GM19395 (cell line): ENCODE measurements at regions not wholly inside any gene's neighbourhood (a gene's known extent, or its start where the extent isn't known, plus 50 kb on each side); places are given as distances from the start of the nearest gene placed in this dataset.
"Not testable (repeated sequence)": the region's sequence is repeated elsewhere in the genome, so short reads cannot be mapped to it uniquely, and the experiment has no call there.

ENCODE experiments used
- ATAC-seq: cut with Tn5 transposase; IDR thresholded peaks from one replicate; pipeline ENCODE4 v1.9.1; 2021; ENCODE audit warnings: mild to moderate bottlenecking, moderate library complexity; ENCODE audit not compliant: unreplicated experiment

DNA sequence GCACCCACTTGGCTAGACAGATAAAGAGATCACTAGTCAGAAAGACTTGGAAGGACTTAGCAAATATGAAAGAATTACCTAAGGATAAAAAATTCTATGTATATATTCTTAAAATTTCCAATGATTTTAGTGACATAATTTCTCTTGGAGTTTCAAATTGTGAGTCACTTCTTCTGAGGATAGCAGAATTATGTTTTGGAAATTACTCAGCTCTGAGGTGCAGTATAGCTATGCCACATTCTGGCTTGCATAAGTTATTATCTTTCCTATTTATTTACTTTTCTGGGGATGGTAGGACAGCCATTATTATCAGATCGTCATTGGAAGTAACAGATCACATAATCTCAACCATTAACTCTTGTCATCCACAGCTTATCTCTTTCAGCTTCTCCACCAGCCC, 853.5 kb downstream of the TRIML1 start:
- no peak for ATAC-seq

DNA sequence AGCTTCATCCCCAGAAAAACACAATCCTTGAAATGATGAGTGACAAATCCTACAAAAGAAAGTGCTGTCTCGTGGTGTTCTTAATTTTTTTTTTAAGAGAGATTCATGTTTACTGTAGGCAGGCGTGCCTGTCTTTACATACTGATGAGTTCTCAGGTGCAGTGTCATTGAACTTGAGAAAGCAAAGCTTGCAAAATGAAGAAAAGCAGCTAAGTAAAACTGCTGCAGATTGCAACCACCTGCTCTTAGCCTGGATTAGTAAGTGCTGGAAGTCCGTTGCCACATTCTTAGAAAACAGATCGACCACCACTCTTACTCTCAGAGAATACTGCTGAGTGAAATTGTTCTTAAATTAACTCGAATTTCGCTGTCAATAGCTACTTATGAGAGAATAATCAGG, 854.6 kb downstream of the TRIML1 start:
- ATAC-seq = no peak

DNA sequence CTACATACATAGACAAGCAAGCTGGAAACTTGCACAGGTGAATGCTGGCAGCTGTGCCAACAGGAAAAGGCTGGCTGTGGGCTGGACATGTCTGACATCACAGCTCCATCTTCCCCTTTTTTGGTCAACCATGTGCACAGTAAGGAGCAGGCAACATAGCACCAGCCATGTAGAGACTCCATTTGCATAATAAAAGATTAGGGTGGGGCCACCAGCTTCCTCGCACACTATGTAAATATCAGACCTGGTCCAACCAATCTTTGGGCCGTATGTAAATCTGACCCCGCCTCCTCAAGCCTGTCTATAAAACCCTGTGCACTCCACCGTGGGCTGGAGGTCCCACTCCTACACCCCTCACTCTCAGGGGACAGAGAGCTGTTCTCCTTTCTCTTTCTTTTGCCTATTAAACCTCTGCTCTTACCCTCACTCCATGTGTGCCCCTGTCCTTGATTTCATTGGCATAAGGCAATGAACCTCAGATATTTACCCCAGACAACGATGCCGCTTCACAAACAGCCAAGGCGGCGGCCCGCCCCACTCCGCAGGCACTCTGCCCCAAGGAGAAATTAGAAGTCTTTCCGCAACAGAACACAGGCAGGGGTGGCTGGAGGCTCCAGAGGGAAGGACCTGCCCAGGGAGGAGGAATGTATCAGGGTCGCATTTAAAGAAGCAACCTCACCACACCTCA, 862.2 kb downstream of the TRIML1 start:
- no peak for ATAC-seq

DNA sequence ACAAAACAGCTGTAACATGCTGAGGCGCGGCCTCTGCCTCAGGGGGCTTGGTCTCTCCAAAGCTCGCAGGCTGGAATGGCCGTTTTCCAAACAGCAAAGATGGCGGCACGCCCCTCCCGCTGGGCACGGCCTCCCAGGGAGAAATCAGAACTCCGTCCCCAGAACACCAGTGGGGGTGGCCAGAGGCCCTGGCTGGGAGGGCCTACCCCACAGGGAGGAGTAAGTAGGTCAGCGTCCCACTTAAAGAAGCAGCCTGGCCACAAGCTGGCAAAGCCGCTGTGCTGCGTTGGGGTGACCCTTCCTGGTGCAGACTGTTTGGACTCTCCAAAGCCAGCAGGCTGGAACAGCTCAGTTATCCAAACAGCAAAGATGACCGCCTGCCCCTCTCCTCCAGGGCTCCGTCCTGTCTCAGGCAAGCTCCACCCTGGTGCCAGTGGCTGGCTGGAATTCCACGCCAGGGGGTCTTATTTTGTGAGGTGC, 862.8 kb downstream of the TRIML1 start:
- ATAC-seq = no peak

DNA sequence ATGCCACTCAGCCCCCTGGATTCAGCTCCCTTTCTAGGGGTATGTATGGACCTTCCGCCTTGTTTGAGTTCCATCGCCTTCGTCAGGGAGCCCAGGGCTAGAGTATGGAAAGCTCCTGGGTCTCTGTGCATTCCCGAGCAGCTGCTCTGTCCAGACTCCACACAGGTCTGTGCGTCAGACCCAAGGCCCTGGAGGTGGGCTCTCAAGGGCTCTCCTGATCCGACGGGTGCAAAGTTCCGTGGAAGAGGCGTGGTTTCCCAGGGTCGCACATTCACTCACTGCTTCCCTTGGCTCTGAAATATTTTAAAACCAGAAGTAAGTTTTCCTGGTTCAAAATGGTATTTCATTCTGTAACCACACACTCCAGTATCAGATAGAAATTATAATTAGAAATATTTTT, 863.2 kb downstream of the TRIML1 start:
- ATAC-seq = no peak

DNA sequence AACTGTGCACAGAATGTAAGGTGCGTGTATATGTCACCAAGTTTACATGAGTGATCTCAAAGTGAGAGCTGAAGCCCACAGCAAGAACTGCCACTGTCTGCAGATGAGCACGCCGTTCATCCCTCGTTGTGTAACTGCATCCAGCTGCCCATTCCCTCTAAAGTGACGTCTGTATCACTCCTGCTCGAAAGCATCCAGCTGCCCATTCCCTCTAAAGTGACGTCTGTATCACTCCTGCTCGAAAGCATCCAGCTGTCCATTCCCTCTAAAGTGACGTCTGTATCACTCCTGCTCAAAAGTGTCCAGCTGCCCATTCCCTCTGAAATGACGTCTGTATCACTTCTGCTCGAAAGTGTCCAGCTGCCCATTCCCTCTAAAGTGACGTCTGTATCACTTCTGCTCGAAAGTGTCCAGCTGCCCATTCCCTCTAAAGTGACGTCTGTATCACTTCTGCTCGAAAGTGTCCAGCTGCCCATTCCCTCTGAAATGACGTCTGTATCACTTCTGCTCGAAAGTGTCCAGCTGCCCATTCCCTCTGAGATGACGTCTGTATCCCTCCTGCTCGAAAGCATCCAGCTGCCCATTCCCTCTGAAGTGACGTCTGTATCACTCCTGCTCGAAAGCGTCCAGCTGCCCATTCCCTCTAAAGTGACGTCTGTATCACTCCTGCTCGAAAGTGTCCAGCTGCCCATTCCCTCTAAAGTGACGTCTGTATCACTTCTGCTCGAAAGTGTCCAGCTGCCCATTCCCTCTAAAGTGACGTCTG, 871.4 kb downstream of the TRIML1 start:
- not testable (repeated sequence) for ATAC-seq

- ATAC-seq = no peak
Observed at GRCh38 chr4:189021831-189022230, 882.6 kb downstream of the TRIML1 start.

GRCh38 chr4:189022440-189023035, 883.3 kb downstream of the TRIML1 start:
- no peak for ATAC-seq

- no peak for ATAC-seq
Observed at GRCh38 chr4:189029976-189030504, 890.8 kb downstream of the TRIML1 start.

DNA sequence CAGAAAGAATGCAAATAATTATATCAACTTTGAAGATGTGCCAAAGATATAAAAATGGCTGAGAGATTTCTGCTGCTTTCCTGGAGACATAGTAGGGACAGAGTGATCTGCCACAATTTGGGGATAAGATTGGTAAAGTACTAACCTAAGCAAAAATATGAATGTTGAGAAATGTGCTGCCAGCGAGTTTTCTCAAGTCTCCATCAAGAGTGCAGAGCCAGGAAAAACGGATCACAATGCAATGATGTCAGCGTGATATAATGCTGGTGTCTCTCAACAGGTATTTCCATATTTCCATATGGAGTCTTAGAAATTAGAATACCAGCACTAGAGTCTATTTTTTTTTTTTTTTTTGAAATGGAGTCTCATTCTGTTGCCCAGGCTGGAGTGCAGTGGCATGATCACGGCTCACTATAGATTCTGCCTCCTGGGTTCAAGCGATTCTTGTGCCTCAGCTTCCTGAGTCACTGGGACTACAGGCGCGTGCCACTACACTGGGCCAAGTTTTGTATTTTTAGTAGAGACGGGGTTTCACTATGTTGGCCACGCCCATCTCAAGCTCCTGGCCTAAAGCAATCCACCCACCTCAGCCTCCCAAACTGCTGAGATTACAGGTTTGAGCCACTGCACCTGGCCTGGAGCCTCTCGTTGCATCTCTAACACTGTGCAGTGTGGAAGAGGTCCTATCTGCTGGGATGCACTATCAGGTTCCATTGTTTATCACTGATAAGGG, 893.5 kb downstream of the TRIML1 start:
- ATAC-seq = no peak

GRCh38 chr4:189033801-189034347, 894.6 kb downstream of the TRIML1 start:
- no peak for ATAC-seq

DNA sequence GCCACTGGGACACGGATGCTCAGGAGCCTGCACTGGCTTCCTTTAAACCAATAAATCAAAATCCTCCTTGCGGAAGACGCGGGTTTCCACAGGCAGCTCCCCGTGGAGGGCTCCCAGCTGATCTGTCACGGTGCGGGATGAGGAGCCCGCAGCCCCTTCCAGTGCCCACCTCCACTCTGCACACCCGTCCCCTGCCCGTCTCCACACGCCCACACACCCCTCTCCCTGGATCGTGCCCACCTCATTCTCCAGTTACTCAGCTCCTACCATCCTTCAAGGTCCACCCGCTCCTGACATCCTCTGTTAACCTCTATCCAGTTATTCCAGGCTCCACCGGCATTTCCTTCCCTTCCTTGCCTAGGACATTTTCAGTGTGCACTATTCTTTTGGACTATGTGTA, 895.9 kb downstream of the TRIML1 start:
- ATAC-seq = no peak

- ATAC-seq = no peak
Observed at GRCh38 chr4:189035654-189036053, 896.4 kb downstream of the TRIML1 start.

DNA sequence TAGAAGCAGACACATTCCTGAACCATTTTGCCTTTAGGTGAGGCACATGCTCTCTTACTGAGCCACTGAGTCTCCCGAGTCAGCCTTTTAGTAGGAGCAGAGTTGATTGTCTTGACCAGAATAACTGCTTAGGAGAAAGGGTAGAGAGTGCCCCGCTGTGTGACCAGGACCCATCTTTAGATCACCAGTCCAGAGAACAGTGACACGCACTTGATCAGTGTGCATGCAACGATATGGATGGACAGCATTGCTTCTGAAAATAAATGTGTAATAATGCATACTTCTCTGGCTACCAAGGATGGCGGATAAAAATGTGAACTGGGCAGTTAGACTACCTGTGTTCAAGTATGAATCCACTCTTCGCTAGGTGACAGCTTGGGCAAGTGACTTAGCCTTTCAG, 897.7 kb downstream of the TRIML1 start:
- no peak for ATAC-seq

- ATAC-seq = no peak
Observed at GRCh38 chr4:189046642-189047041, 894.0 kb upstream of the FRG1 start.

DNA sequence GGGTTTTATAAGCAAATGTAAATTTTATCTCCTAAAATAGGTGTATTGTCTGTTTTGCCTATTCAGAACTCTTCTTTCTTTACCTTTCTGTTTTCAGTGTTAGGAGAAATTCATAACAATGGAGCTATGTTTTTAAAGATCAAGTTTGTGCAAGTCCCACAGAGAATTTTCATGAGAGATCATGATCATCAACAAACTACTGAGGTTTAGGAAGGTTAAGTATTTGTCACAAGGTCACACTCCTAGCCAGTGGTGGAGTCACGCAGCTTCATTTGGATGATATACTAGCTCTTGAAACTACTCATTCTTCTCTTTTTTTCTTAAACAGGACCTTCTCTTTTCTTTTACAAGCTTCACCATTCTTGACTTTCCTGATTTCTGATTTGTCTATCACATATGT, 892.6 kb upstream of the FRG1 start:
- no peak for ATAC-seq

GRCh38 chr4:189049682-189050081, 891.0 kb upstream of the FRG1 start:
- no peak for ATAC-seq

DNA sequence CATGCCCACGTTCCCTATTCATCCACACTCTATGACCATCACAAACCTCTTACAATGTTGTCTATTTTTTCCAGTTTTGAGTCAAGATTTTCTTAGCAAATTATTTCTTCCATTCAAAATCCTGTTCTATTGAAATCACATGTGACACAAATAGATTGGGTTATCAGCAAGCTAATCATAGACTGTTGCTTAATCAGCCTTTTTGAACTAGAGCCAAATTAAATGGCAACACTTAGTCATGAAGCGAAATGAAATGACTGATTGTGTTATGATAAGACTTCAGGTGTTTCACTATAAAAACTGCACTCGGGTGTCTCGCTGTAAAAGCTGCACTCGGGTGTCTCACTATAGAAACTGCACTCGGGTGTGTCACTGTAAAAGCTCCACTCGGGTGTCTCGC, 890.0 kb upstream of the FRG1 start:
- no peak for ATAC-seq

DNA sequence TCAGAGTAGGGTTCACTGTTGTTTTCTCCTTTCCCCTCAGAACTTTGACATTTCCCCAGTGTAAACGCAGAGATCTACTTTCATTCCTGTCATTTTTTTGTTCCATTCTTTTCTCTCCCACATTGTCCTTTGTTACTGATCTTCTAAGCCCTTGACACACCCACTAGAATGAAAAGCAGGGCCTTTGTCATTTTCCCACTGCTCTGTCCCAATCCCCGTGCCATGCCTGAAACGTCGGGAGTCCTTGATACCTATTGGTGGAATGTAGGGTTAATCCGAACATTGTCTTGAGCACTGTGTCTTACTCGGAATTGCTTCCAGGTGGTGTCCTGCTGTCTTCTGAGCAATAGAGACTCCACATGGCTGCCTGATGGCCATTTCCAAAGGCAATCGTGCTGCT, 887.1 kb upstream of the FRG1 start:
- ATAC-seq = no peak

GRCh38 chr4:189060104-189060503, 880.6 kb upstream of the FRG1 start:
- ATAC-seq = no peak
